Epithelial cell of esophagus (primary cell): ENCODE measurements at regions not wholly inside any gene's neighbourhood (a gene's known extent, or its start where the extent isn't known, plus 50 kb on each side); places are given as distances from the start of the nearest gene placed in this dataset.
"Not testable (repeated sequence)": the region's sequence is repeated elsewhere in the genome, so short reads cannot be mapped to it uniquely, and the experiment has no call there.

Experiments
- DNase-seq: peaks from one replicate; pipeline ENCODE4 v3.0.0; 2010; ENCODE audit warnings: low read depth
- H3K4me3 ChIP-seq: 2 replicates; pipeline ENCODE4 v1.5.1; 2011; ENCODE audit warnings: mild to moderate bottlenecking, low read length, control low read depth
- TF ChIP-seq, protein P1 (sequence below): IDR thresholded peaks from 2 replicates; pipeline ENCODE4 v1.5.1; 2011; ENCODE audit warnings: low read depth, mild to moderate bottlenecking, low read length, control low read depth, inconsistent platforms; ENCODE audit not compliant: insufficient read depth; ENCODE audit errors: missing control alignments

DNA sequence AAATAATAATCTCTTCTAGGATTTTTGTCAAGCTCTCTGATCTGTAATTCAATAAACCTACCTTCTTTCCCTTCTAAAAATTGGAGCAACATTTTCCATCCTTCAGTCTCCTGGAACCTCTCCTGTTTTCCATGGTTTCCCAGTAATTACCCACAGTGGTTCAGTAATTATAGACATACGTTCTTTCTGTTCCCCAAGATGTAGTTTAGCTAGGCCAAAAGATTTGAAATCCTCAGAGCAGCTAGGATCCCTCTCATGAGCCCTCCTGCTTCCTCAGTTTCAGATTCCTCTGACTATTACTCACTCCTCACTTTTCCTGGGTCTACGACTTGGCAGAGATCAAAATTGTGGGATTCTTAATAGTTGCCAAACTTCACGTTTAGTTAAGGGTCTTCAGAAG is 76.9 kb upstream of the IGSF10 start:
- DNase-seq, result no peak
- TF ChIP-seq, protein P1, sequence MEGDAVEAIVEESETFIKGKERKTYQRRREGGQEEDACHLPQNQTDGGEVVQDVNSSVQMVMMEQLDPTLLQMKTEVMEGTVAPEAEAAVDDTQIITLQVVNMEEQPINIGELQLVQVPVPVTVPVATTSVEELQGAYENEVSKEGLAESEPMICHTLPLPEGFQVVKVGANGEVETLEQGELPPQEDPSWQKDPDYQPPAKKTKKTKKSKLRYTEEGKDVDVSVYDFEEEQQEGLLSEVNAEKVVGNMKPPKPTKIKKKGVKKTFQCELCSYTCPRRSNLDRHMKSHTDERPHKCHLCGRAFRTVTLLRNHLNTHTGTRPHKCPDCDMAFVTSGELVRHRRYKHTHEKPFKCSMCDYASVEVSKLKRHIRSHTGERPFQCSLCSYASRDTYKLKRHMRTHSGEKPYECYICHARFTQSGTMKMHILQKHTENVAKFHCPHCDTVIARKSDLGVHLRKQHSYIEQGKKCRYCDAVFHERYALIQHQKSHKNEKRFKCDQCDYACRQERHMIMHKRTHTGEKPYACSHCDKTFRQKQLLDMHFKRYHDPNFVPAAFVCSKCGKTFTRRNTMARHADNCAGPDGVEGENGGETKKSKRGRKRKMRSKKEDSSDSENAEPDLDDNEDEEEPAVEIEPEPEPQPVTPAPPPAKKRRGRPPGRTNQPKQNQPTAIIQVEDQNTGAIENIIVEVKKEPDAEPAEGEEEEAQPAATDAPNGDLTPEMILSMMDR, result no peak
- no peak overlapping the region for H3K4me3 ChIP-seq

DNA sequence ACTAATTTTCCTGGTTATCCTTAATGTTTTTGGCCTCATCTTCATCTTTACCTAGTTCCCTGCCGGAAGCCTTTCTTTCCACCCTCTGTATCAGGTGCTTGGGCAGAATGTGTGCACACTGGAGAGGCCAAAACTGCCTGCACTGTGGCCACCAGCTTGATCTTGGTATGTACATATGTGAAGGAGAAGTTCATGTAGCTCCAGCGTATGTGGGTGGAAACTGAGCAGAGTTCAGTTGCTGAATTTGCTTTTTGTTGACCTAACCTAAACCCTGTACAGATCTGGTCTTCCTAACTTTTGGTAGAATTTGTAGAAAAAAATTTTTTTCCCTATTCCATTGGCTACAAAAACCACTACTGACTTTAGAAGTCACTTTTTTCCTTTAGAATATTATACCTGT is 65.9 kb upstream of the IGSF10 start:
- TF ChIP-seq, protein P1, result no peak
- no peak for DNase-seq
- H3K4me3 ChIP-seq, result no peak overlapping the region

DNA sequence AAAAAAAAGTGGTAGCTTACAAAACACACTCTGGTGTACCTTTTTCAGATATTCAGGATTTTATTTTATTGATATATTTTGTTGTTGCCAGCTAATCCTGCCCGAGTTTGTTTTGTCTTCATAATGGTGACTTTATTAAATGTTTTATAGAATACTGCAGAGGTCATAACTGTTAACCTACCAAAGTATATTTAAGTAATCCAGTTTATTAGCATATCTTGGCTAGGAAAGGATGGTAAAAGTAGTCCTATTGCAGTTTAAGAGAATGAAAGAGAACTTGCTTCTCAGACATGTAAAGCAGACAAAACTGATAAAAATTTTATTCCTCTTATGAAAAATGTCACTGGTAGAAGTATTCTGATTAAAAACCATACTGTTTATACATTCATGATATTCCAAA is 59.2 kb upstream of the IGSF10 start:
- TF ChIP-seq, protein P1, result no peak
- H3K4me3 ChIP-seq, result no peak overlapping the region
- no peak for DNase-seq

DNA sequence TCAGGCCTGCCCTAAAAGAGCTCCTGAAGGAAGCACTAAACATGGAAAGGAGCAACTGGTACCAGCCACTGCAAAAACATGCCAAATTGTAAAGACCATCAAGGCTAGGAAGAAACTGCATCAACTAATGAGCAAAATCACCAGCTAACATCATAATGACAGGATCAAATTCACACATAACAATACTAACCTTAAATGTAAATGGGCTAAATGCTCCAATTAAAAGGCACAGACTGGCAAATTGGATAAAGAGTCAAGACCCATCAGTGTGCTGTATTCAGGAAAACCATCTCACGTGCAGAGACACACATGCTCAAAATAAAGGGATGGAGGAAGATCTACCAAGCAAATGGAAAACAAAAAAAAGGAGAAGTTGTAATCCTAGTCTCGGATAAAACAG is 50.6 kb upstream of the IGSF10 start:
- not testable (repeated sequence) for DNase-seq, H3K4me3 ChIP-seq
